Fibroblast of lung (primary cell): ENCODE measurements at regions not wholly inside any gene's neighbourhood (a gene's known extent, or its start where the extent isn't known, plus 50 kb on each side); places are given as distances from the start of the nearest gene placed in this dataset.

Source experiments
- DNase-seq, 2 donors: peaks; one replicate each; pipeline versions ENCODE4 v3.0.0 to v3.0.0-alpha.2; 2010; ENCODE audit warnings: low read depth in 2 of 2
- H2AFZ ChIP-seq: 2 replicates; pipeline ENCODE4 v1.5.1; 2012; ENCODE audit warnings: low read length, control low read depth, inconsistent platforms
- H3K27ac ChIP-seq: 2 replicates; pipeline ENCODE4 v1.5.1; 2011; ENCODE audit warnings: low read length, control low read depth; ENCODE audit not compliant: insufficient read depth
- H3K27me3 ChIP-seq: 2 replicates; pipeline ENCODE4 v1.5.1; 2011; ENCODE audit warnings: mild to moderate bottlenecking, low read length; ENCODE audit not compliant: control insufficient read depth, insufficient read depth
- H3K36me3 ChIP-seq: 2 replicates; pipeline ENCODE4 v1.5.1; 2011; ENCODE audit warnings: low read length; ENCODE audit not compliant: control insufficient read depth, insufficient read depth
- H3K4me1 ChIP-seq: 2 replicates; pipeline ENCODE4 v1.5.1; 2011; ENCODE audit warnings: low read length; ENCODE audit not compliant: control insufficient read depth, insufficient read depth; ENCODE audit errors: extremely low read depth
- H3K4me2 ChIP-seq: 2 replicates; pipeline ENCODE4 v1.5.1; 2011; ENCODE audit warnings: low read length, control low read depth; ENCODE audit not compliant: insufficient read depth; ENCODE audit errors: extremely low read depth
- H3K4me3 ChIP-seq, 4 experiments: fragments of 200-600 bp in 1 of 4; sonication (generic) in 1 of 4; replicated peaks in 1 of 4; 2 replicates each; pipeline ENCODE4 v1.5.1; 2011 to 2016; ENCODE audit warnings: low read length in 4 of 4, low read depth in 3 of 4, mild to moderate bottlenecking in 3 of 4, control low read depth in 2 of 4, inconsistent platforms in 1 of 4, mixed read lengths in 1 of 4; ENCODE audit not compliant: insufficient read depth in 1 of 4; ENCODE audit errors: control extremely low read depth in 1 of 4
- H3K79me2 ChIP-seq: 2 replicates; pipeline ENCODE4 v1.5.1; 2012; ENCODE audit warnings: mild to moderate bottlenecking, low read length, inconsistent platforms; ENCODE audit not compliant: control insufficient read depth, insufficient read depth
- H3K9ac ChIP-seq: 2 replicates; pipeline ENCODE4 v1.5.1; 2011; ENCODE audit warnings: mild to moderate bottlenecking, low read length, control low read depth; ENCODE audit not compliant: insufficient read depth
- H3K9me3 ChIP-seq: 2 replicates; pipeline ENCODE4 v1.5.1; 2012; ENCODE audit warnings: low read depth, low read length; ENCODE audit not compliant: control insufficient read depth, insufficient read depth
- H4K20me1 ChIP-seq: 2 replicates; pipeline ENCODE4 v1.5.1; 2011; ENCODE audit warnings: low read length; ENCODE audit not compliant: control insufficient read depth, insufficient read depth; ENCODE audit errors: extremely low read depth
- EZH2 ChIP-seq: IDR thresholded peaks from 2 replicates; pipeline ENCODE4 v1.5.1; 2012; ENCODE audit warnings: low read length, control low read depth, mild to moderate bottlenecking; ENCODE audit errors: missing control alignments
- TF ChIP-seq, protein P1 (sequence below), 2 donors: IDR thresholded peaks in 1 of 2; conservative IDR thresholded peaks in 1 of 2; 1 replicate in 1 of 2; 2 replicates in 1 of 2; pipeline ENCODE4 v1.5.1; 2011 to 2012; ENCODE audit warnings: low read length in 2 of 2, control low read depth in 1 of 2, inconsistent platforms in 1 of 2, low read depth in 1 of 2, mild to moderate bottlenecking in 1 of 2

DNA sequence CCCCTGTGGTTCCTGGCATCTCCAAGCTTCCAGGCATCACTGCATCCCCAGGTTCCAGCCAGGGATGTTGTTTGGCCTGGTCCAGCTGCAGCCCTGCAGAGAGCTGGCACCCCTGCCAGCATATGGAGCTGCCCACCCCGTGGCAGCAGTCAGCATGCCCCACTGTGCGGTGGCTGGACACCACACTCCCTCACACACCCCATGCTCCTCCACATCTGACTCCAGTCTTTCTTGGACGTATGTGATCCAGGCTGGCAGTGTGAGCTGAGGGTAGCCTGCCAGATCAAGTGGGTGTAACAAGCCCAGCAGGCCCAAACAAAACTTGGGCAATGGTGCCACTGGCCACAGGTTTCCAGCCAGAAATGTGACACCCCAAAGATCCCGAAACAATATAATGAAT, 620.4 kb downstream of the RWDD3 start:
- H3K27me3 ChIP-seq, result no peaks in the 10 kb centered on the region
- no peak for DNase-seq
- no peak overlapping the region for H2AFZ ChIP-seq
- TF ChIP-seq, protein P1, sequence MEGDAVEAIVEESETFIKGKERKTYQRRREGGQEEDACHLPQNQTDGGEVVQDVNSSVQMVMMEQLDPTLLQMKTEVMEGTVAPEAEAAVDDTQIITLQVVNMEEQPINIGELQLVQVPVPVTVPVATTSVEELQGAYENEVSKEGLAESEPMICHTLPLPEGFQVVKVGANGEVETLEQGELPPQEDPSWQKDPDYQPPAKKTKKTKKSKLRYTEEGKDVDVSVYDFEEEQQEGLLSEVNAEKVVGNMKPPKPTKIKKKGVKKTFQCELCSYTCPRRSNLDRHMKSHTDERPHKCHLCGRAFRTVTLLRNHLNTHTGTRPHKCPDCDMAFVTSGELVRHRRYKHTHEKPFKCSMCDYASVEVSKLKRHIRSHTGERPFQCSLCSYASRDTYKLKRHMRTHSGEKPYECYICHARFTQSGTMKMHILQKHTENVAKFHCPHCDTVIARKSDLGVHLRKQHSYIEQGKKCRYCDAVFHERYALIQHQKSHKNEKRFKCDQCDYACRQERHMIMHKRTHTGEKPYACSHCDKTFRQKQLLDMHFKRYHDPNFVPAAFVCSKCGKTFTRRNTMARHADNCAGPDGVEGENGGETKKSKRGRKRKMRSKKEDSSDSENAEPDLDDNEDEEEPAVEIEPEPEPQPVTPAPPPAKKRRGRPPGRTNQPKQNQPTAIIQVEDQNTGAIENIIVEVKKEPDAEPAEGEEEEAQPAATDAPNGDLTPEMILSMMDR (conservative IDR thresholded peaks at IDR 0.05 in 1 of 2, IDR thresholded peaks at IDR 0.05 in 1 of 2; ENCODE audit: low read depth in 1 of 2, low read length in 2 of 2), result no peak
- TF ChIP-seq EZH2, result no peak
- H3K9me3 ChIP-seq, result no peaks in the 10 kb centered on the region
- H3K4me2 ChIP-seq, result no peak overlapping the region
- no peaks in the 10 kb centered on the region for H4K20me1 ChIP-seq
- no peaks in the 10 kb centered on the region for H3K4me1 ChIP-seq
- H3K27ac ChIP-seq, result no peak overlapping the region
- H3K9ac ChIP-seq, result no peak overlapping the region
- no peak overlapping the region for H3K4me3 ChIP-seq
- H3K36me3 ChIP-seq, result no peaks in the 10 kb centered on the region
- no peaks in the 10 kb centered on the region for H3K79me2 ChIP-seq

DNA sequence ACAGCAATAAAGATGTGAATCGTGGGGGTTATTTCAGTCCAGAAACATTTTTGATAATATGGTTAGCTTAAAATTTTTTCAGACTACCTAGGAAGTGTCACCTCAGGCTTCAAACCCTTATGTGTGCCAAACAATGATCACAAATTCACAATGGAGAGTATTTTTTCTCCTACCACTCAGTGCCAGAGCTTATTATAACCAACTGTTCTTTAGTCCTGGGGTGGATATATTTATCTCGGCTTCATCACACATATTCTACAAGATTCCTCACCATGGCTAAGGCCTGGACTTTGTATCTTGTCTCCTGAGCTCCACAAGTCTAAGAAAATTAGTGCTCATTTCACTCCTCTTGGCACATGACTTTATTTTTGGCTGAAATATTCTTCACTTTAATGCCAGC, 629.1 kb downstream of the RWDD3 start:
- no peaks in the 10 kb centered on the region for H4K20me1 ChIP-seq
- TF ChIP-seq, protein P1 (conservative IDR thresholded peaks at IDR 0.05 in 1 of 2, IDR thresholded peaks at IDR 0.05 in 1 of 2; ENCODE audit: low read depth in 1 of 2, low read length in 2 of 2), result no peak
- TF ChIP-seq EZH2, result no peak

DNA sequence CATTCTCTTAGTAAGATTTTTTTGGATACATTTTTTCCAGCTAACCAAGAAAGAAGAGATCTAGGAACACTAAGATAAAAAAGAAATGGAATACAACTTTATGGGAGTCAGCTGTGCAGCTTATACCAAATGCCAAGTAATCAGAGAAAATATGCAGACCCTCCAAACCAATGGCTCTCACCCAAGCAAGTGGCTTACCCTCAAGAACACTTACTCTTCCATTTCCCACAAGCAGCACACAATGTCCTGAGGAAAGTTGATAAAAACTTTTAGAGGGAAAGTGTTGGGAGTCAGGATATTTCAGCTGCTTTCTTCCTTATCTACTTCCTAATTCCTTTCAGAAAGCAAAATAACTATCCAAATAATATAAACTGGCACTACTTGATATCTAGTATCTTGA, 631.8 kb downstream of the RWDD3 start:
- H2AFZ ChIP-seq, result no peak overlapping the region

More for the DNA sequence above, 629.1 kb downstream of the RWDD3 start:
- H3K9me3 ChIP-seq, result no peaks in the 10 kb centered on the region
- H3K27me3 ChIP-seq, result no peaks in the 10 kb centered on the region
- no peaks in the 10 kb centered on the region for H3K36me3 ChIP-seq
- H3K9ac ChIP-seq, result no peak overlapping the region
- no peaks in the 10 kb centered on the region for H3K79me2 ChIP-seq
- H2AFZ ChIP-seq, result no peak overlapping the region
- DNase-seq, result no peak
- no peak overlapping the region for H3K27ac ChIP-seq
- H3K4me1 ChIP-seq, result no peaks in the 10 kb centered on the region
- H3K4me3 ChIP-seq, result no peak overlapping the region
- H3K4me2 ChIP-seq, result no peak overlapping the region

More for the DNA sequence above, 631.8 kb downstream of the RWDD3 start:
- Histone ChIP-seq H3K27ac (no peak overlapping the region), H3K36me3 (no peaks in the 10 kb centered on the region), H3K4me2 (no peak overlapping the region), H3K9ac (no peak overlapping the region), H3K4me1 (no peaks in the 10 kb centered on the region), H3K27me3 (no peaks in the 10 kb centered on the region), H3K4me3 (no peak overlapping the region), H4K20me1 (no peaks in the 10 kb centered on the region), H3K9me3 (no peaks in the 10 kb centered on the region), H3K79me2 (no peaks in the 10 kb centered on the region)
- TF ChIP-seq, protein P1 (conservative IDR thresholded peaks at IDR 0.05 in 1 of 2, IDR thresholded peaks at IDR 0.05 in 1 of 2; ENCODE audit: low read depth in 1 of 2, low read length in 2 of 2), result no peak
- TF ChIP-seq EZH2, result no peak
- DNase-seq, result no peak
